PFSK-1 (cell line): ENCODE measurements at regions not wholly inside any gene's neighbourhood (a gene's known extent, or its start where the extent isn't known, plus 50 kb on each side); places are given as distances from the start of the nearest gene placed in this dataset.

Source experiments
- POLR2AphosphoS5 ChIP-seq: IDR thresholded peaks from 2 replicates; pipeline ENCODE4 v1.6.1; 2012; ENCODE audit warnings: low read depth, mild to moderate bottlenecking, control low read depth, low read length, moderate library complexity
- SIN3A ChIP-seq: IDR thresholded peaks from 2 replicates; pipeline ENCODE4 v1.6.1; 2012; ENCODE audit warnings: mild to moderate bottlenecking, low read length, moderate library complexity, borderline replicate concordance; ENCODE audit not compliant: insufficient read depth
- TAF1 ChIP-seq: IDR thresholded peaks from 2 replicates; pipeline ENCODE4 v1.6.1; 2012; ENCODE audit warnings: low read length, control low read depth, borderline replicate concordance; ENCODE audit not compliant: insufficient read depth

- no peak for TF ChIP-seq POLR2AphosphoS5
- no peak for TF ChIP-seq TAF1
- no peak for TF ChIP-seq SIN3A
Observed at GRCh38 chr5:58326022-58326421, 133.9 kb downstream of the PLK2 start.
